GM19043 (cell line): ENCODE measurements at regions not wholly inside any gene's neighbourhood (a gene's known extent, or its start where the extent isn't known, plus 50 kb on each side); places are given as distances from the start of the nearest gene placed in this dataset.

ENCODE experiments used
- ATAC-seq: cut with Tn5 transposase; IDR thresholded peaks from one replicate; pipeline ENCODE4 v1.9.1; 2021; ENCODE audit warnings: low read depth; ENCODE audit not compliant: unreplicated experiment

DNA sequence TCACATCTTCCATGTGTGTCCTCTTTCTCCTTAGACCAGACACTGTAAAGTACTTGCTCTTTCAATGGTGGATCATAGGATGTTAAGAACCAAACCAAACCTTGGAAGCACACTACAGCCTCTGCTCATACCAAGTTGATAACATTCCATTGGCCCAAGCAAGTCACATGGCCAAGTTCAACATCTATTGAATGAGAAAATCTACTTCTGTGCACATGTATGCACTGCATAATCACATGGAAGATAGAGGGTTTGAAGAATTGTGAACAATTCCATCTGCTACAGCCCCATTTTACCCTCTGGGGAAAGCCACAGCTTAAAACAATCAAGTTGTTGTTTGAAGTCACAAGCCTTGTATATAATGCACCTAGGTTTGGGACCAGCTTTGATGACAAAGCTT is 68.2 kb downstream of the MFAP3 start:
- ATAC-seq = no peak

DNA sequence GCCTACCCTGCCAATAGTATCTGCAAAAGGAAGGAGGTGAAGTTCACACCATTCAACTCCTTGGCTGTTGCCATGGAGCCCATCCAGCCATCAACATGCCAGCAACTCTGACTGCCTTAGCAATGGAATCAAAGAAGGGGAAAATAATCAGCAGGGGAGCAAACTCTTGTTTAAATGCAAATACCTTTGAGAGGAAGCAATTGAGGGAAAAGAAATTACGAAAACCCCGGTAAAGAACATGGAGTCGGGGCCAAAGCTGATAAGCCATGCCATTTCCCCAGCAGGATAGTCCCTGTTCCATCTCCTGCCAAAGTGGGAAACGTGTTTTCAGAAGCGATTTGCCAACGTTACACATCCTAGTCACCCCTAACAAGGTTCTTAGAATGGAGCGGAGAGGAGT is 69.0 kb downstream of the MFAP3 start:
- no peak for ATAC-seq

DNA sequence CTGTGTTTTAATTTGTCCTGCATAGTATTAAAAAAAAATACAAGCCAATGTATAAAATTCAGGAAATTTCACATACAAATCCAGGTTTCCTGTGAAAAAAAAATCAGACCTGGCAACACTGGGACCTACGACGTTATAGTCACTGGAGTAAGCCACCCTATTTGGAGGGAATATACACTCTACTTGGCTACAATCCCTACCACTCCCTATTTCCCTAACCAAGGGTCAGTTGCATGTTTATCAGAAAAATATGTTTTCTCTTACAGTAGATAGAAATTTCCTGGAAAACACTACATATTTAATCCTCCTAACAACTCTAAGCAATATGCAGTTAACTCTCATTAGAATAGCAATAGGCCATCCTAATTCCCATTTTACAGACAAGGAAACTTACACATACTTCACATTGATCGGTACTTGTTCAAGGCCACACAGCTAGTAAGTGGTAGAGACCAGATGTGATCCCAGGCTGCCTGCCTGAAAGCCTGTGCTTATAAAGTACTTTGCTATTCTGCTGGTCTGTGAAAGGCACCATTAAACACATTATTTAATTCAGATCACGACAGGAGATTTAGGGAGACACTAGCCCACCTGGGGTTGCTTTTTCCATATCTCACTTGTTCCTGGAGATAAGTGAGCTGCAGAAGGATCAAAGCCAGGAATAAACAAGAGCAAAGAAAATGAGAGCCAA is 70.8 kb downstream of the MFAP3 start:
- ATAC-seq = no peak

DNA sequence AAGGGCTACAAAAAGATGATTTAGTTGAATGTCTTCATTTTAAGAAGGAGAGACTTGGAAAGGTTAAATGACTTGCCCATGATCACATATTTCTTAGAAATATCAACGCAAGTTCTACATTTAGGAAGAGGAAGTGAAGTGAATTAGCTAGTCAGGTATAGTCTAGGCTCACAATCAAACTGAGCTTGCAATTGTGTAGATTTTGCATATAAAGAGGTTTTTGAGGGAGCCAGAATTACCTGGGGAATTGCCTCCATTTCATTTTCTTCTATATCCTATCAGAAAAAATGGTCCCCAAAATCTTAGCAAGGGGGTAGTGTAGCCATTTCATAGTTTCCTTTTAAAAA is 71.3 kb downstream of the MFAP3 start:
- no peak for ATAC-seq

DNA sequence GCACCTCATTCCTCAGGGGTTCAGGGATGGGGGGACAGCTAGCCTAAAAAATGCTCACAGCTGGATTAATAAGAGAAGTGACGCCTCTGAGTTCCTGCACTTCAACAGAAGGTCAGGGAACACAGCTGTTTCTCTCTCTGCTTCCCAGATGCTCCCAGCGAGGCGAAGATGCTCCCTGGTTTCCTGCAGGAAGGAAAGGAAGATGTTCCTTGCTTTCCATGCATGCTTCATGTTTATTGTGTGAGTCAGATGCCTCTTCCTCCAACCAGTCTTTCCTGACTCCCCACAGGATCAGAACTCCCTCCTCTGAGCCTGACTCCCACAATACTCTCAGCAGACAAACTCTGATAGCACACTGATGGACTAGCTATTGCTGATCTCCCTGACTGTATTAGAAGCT is 71.9 kb downstream of the MFAP3 start:
- no peak for ATAC-seq

DNA sequence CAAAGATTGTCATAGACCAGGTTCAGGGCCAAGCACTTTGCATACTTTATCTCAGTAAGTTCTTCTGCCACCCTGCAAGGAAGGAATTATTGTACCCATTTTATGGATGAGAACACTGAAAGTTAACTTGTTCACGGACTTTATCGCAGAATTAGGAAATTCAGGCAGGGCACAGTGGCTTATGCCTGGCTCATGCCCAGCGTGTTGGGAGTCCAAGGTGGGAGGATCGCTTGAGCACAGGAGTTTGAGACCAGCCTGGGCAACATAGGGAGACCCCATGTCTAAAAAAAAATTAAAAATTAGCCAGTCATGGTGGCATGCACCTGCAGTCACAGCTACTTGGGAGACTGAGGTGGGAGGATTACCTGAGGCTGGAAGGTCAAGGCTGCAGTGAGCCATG is 72.4 kb downstream of the MFAP3 start:
- no peak for ATAC-seq

DNA sequence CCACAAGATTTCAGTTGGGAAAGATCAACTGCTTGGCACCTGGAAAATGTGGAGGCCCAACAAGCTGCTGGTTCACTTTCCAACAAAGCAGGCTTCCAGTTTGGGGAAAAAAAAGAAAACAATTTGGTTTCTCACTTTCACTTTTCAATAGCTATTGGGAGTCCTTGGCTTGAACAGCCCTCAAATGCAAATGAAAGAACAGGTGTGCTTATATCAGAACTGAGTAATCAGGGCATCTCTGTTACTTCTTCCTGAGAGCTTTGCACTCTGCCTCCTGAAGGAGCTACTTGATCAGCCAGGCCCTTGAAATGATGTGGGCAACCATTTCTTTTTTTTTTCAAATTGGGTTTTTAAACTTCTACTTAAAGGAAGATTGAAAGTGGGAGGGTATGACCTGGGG is 73.5 kb downstream of the MFAP3 start:
- peak; percentile 69 for ATAC-seq

DNA sequence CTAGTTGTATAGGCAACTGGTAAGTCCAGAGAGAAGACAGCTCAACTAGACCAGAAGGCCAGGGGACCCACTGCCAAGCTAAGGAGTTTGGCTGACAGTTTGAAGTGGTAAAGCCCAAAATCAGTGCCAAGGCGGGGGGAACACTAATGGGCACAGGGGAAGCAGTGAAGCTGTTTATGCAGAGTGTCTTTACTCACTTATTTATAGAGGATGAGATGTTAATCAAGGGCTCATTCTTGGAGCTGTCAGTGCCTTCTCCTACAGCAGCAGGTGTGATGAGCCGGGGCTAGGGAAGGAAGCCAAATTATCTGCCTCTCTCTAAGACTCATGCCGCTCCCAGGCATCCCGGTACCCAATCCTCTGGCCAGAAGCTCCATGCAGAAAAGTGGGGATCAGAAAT is 75.2 kb upstream of the GALNT10 start:
- no peak for ATAC-seq

DNA sequence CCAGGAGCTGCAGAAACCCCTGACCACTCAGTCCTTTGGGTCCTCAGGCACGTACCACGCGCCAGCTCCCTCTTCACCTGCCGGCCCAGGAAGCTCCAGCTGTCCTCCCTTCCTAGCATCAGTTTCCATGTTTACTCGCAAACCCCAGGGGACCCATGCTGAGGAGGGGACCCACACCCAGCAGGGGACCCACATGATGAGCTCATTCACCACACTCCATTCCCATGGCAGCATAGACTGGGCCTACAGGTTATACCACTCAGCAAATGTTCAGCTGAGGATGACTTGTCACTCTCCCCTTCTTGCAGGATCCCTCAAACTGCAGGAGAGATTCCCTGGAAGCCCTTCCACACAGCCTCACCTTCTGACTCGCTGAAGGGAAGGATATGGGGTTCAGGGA is 73.5 kb upstream of the GALNT10 start:
- ATAC-seq = no peak

DNA sequence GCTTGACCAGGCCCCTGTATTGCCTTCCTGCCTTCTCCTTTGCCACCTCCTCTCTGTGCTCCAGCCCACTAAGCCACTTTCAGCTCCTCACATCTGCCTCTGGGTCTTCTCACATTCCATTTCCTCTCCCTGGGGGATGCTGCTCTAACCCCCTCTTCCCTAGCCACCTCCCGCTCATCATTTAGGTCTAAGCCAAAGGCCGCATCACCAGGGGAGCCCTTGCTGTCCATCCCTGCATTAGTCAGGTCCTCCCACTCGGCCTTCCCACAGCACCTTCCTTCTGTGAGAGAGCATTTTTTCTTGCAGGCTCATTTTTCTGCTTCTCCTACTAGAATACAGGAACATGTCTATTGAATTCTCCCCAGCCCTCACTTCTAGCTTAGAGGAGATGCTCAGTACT is 72.6 kb upstream of the GALNT10 start:
- no peak for ATAC-seq

DNA sequence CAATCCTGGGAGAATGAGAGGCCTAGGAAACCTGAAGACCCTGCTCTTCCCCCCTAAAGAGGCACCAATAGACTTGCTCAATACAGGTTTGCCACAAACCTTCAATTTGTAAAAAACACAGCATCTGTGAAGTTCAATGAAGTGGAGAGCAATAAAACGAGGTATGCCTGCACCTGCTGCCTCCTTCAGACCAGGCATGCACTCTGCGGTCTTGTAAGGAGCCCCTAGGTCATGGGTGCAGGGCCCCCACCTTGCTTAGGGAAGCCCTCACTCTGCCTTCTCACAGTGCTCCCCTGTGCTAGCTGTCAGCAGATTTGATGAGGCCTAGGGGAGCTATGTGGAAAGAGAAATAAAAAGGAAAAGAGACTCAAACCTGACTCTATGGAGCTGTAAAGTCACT is 72.1 kb upstream of the GALNT10 start:
- ATAC-seq = no peak

DNA sequence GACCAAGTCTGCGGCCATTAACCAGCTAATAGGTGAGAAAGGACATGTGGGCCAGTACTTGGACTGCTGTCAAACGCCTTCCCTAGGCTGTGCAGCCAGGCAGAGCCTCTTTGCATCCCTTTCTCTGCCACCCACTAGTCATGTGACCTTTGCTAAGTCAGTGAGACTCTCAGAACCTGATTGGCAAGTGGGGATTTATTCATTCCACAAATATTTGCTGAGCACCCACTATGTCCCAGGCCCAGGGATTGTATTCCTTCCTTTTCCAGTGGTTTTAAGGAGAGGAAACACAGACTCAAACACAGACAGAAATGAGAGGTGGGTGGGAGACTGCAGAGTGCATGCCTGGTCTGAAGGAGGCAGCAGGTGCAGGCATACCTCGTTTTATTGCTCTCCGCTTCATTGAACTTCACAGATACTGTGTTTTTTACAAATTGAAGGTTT is 71.6 kb upstream of the GALNT10 start:
- no peak for ATAC-seq

DNA sequence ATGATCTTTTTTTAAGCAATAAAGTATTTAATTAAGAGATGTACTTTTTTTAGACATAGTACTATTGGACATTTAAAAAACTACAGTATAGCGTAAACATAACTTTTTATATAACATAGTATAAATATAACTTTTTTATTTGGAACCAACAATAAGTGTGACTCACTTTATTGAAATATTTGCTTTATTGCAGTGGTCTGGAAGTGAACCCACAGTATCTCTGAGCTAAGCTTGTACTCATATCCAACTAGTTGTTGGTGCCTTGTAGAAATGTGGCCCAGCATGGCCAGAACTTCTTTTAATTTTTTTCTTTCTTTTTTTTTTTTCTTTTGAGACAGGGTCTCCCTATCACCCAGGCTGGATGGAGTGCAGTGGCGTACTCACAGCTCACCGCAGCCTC is 61.5 kb upstream of the GALNT10 start:
- ATAC-seq = no peak

DNA sequence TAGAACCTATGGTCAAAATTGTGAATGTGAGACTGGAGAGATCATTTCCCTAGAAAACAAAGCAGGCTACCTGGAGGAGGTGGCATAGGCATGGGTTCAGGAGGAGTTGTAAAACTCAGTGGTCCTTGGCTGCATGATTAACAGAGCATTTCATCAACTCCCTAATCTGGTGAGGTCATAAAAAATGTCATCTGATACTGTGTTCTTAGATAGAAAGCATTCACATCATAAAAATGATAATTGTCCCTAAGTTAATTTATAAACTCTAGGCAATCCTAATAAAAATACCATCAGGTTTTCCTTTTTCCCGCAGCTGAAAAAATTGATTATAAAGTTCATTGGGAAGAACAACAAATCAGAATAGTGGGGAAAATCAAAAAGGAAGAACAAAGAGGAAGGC is 60.6 kb upstream of the GALNT10 start:
- ATAC-seq = no peak

DNA sequence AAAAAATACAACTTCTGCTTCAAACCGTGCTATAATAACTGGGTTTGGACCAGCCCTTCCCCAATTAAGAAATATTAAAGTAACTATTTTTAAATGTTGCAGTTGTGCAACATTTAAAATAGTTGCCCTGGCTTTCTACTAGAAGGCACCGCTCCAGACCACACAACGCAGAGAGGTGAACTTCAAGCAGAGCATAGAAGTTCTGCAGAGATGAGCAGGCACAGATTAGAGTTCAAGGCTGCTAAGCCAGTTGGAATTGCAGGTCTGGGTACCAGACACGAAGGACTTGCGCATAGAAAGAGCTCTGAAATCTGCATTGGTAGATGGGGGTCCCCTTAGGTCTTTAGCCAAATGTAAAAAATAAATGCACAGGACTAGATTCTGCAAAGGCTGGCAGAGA is 58.7 kb upstream of the GALNT10 start:
- ATAC-seq = no peak

DNA sequence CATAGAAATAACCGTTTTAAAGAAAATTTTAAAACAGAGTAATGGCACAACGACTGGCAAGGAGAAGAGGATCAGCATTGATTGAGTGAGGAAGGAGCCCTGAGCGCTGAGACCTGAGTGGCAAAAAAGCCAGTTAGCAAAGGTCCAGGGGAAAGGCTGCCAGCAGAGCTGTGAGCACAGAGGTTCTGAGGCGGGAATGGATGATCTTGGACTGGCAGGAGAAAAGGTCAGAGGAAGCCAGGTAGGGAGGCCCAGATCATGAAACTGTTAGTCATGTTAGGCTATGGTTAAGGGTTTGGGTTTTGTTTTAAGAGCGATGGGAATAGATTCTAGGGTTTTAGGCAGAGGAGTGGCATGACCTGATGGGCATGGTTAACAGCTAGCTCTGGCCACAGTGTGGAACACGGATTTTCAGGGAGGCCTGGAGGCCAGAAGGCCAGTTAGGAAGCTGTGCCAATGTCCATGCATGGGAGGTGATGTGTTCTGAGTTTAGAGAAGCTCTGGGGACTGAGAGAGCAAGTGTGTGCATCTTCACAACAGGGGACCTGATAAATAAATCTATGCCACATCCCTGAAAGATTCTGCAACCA is 57.7 kb upstream of the GALNT10 start:
- no peak for ATAC-seq

DNA sequence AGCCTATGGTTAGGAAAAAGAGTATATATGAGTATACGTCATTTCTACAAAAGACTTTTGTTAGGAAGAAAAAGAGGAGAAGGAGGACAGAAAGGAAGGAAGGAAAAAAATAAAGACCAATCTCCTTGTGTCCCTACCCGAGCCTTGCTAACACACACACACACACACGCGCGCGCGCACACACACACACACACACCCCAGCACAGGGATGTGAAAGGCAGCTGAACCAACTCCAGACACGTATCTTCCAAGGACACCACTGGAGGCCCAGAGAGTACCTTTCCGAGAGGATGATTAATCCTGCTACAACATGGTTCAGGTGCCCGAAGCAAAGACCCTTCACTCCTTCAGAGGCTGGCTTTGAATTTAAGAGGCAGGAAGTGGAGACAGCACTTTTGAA is 56.9 kb upstream of the GALNT10 start:
- no peak for ATAC-seq

DNA sequence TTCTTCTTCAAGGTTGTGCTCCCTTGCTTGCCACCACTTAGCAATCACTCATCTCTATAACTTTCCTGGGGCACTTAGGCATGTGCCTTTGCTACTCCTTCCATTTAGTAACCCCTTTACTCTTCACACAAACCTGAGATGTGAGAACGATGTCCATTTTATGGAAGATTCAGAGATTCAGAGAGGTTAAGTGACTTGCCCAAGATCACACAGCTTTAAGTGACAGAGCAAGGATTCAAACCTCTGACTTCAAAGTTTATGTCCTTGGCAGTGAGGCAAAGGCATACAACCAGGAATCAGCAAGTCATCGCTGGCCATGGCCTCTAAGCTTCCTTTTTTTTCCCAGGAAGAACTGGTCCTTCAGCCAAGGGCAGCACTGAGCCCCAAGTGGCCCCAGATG is 56.0 kb upstream of the GALNT10 start:
- no peak for ATAC-seq

DNA sequence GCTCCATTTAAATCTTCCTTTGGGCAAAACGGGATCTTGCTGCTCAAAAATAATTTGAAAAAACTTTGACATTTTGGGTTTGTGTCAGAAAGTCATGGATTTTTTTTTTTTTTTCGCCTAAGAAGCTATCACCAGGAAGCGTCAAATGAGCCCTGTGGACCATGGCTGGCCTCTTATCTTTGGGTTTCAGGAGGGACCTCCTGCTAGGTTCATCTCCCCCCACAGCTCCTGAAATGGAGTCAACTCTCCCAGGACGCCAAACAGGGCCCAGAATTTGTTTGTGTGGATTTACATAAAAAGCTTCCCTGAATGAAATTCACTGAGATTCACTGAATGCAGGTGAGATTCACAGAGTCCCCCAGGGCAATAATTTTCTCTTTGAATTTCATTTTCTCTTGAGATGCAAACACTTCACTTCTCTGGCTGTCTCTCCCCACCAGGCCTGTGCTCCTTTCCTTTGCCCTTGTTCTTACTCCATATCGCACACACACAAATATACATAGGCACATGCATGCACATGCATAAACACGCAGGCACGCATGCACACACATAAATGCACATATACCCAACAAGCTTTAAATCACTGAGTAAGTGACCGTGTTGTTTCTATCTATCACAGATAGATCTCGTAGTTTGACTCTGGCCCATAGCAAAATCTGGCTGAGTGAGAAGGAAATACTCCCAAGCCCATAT is 55.3 kb upstream of the GALNT10 start:
- ATAC-seq = no peak

DNA sequence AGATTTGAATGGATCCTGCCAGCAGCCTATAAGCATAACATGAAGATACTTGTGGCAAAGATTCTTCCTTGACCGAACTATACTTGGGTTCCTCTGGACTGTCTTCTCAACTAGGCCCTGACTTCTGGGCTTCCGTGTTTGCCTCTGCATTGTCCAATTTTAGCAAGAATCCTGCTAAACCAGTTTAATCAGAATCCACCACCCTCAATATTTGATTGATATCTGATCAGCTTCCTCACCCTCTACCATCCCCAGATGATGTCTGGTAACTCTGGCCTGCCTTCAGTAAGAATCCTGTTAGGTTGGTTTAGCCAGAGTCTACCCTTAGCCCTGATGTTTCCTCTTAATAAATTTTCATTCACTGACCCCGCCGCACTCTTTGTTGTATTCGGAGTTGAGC is 54.4 kb upstream of the GALNT10 start:
- no peak for ATAC-seq

DNA sequence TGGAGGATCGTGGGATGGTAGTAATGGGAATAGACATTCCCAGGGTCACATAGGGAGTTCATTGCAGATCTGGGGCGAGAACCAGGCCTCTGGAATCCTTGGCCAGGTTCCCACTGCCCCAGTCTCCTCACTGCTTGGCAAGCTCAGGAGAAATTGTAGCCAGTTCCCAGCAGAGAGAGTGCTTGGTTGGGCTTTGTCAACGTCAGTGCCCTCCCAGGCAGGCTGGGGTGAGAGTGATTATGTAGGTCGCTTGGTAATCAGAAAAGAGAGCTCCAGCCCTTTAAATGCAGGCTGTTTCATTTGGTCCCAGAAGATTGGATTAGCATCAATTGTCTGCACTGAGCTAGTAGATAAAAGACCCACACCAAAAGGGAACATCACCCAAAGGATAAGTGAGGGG is 51.8 kb upstream of the GALNT10 start:
- no peak for ATAC-seq

DNA sequence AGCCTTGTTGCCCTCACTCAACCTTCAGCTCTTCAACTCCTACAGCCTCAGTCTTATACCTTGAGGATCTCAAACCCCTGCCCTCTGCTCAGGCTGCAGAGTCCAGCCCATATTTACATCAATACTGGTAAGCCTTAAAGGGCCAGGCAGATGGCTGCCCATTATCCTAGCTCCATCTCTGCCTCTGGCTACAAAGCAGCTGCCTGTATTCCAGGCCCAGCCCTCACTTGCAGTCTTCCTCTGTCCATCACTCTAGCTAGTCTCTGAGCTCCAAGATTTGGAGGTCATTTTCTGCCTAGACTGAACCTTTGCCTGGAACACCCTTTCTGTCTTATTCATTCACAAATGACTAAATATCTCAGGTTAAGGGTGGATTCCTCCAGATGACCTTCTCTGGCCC is 50.2 kb upstream of the GALNT10 start:
- no peak for ATAC-seq
